Activated naive CD8-positive, alpha-beta T cell treated with anti-CD3 and anti-CD28 coated beads for 36 hours (primary cell): ENCODE measurements at regions not wholly inside any gene's neighbourhood (a gene's known extent, or its start where the extent isn't known, plus 50 kb on each side); places are given as distances from the start of the nearest gene placed in this dataset.
"Not testable (repeated sequence)": the region's sequence is repeated elsewhere in the genome, so short reads cannot be mapped to it uniquely, and the experiment has no call there.

Experiments
- DNase-seq: peaks from one replicate; pipeline ENCODE4 v3.0.0; 2021
- H3K27ac Mint-ChIP-seq: one replicate; pipeline ENCODE4 v1.8.0; 2022; ENCODE audit warnings: mild to moderate bottlenecking, moderate library complexity, mixed read lengths
- H3K27me3 Mint-ChIP-seq: one replicate; pipeline ENCODE4 v1.8.0; 2022; ENCODE audit warnings: mild to moderate bottlenecking, mixed read lengths
- H3K36me3 Mint-ChIP-seq: one replicate; pipeline ENCODE4 v1.8.0; 2021; ENCODE audit warnings: mild to moderate bottlenecking, mixed read lengths
- H3K4me1 Mint-ChIP-seq: one replicate; pipeline ENCODE4 v1.8.0; 2021; ENCODE audit warnings: mixed read lengths
- H3K4me3 Mint-ChIP-seq: one replicate; pipeline ENCODE4 v1.8.0; 2022; ENCODE audit warnings: mild to moderate bottlenecking, moderate library complexity, mixed read lengths
- H3K9me3 Mint-ChIP-seq: one replicate; pipeline ENCODE4 v1.8.0; 2022; ENCODE audit warnings: mixed read lengths

DNA sequence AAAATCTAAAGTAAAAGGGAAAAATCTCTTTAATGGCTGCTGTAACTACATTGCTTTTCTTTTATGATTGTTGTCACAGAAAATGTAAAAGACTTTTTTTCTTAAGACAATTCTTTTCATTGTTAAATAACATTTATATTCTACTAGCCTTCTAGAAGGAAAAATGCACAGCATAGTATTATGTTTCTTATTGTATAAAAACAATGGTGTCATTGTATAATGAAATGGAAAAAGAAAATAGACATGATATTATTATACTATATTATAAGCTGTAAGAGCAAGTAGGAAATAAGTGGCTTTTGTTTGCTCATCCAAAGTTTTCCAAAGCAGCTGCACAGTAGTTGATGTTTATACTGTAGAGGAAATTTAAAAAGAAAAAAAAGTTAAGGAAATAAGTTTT is 1021.7 kb downstream of the EFNA5 start:
- Mint-ChIP-seq H3K9me3 (peaks cover 7% of the 10 kb centered on the region), H3K4me1 (no peaks in the 10 kb centered on the region), H3K27ac (no peak overlapping the region), H3K36me3 (no peaks in the 10 kb centered on the region), H3K4me3 (no peak overlapping the region), H3K27me3 (no peaks in the 10 kb centered on the region)
- DNase-seq: no peak

DNA sequence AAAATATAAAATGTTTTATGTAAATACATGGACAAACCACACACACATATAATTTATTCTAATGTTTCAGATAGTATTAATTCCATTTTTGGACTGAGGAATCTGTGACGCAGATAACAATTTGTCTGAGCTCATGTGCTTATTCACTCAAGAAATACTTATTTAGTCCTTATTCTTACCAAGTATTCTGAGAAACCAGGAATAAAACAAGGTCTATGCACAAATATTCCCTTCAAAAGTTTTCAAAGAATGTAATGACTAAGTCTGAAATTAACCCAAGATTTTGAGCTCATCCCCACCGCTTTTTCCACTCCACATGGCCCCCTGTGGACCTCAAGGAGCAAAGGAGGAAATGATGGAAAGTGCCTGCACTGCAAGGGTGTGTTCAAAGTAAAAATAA is 1022.3 kb downstream of the EFNA5 start:
- no peaks in the 10 kb centered on the region for H3K27me3 Mint-ChIP-seq
- no peak for DNase-seq
- H3K4me1 Mint-ChIP-seq: no peaks in the 10 kb centered on the region
- H3K36me3 Mint-ChIP-seq: no peaks in the 10 kb centered on the region
- H3K27ac Mint-ChIP-seq: no peak overlapping the region
- H3K4me3 Mint-ChIP-seq: no peak overlapping the region
- H3K9me3 Mint-ChIP-seq: peaks cover 4% of the 10 kb centered on the region

- Mint-ChIP-seq H3K36me3 (no peaks in the 10 kb centered on the region), H3K9me3 (no peaks in the 10 kb centered on the region), H3K4me1 (no peaks in the 10 kb centered on the region), H3K4me3 (no peak overlapping the region), H3K27me3 (no peaks in the 10 kb centered on the region), H3K27ac (no peak overlapping the region)
- no peak for DNase-seq
These were observed 1024.6 kb downstream of the EFNA5 start for GRCh38 chr5:106646106-106646505.

DNA sequence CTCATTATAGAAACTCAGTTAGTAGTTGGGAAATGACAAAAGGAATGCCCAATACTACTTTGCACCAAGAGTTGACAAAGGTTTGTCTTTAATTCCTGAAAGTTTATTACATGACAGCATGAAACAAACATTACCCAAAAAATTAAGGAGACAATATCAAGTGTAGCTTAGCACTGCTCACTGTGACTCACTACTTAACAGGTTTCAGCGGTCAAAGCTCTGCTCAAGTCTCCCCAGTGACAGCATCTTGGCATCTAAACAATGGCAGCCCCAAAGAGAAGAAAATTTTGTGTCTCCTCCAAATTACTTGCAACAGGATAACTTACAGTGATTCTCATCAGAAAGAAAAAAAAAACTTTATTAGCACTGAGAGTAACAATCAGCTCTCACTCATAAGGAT is 1030.2 kb downstream of the EFNA5 start:
- Mint-ChIP-seq H3K27ac (no peak overlapping the region), H3K4me3 (no peak overlapping the region), H3K27me3 (no peaks in the 10 kb centered on the region), H3K9me3 (no peaks in the 10 kb centered on the region), H3K4me1 (no peaks in the 10 kb centered on the region), H3K36me3 (no peaks in the 10 kb centered on the region)
- no peak for DNase-seq

- Mint-ChIP-seq H3K4me3 (no peak overlapping the region), H3K9me3 (no peaks in the 10 kb centered on the region), H3K27me3 (no peaks in the 10 kb centered on the region), H3K27ac (no peak overlapping the region), H3K36me3 (no peaks in the 10 kb centered on the region), H3K4me1 (no peaks in the 10 kb centered on the region)
- no peak for DNase-seq
These were observed 1031.2 kb downstream of the EFNA5 start for GRCh38 chr5:106639488-106639887.

- no peaks in the 10 kb centered on the region for H3K36me3 Mint-ChIP-seq
- DNase-seq: no peak
- no peak overlapping the region for H3K27ac Mint-ChIP-seq
- H3K27me3 Mint-ChIP-seq: no peaks in the 10 kb centered on the region
- no peaks in the 10 kb centered on the region for H3K4me1 Mint-ChIP-seq
- H3K4me3 Mint-ChIP-seq: no peak overlapping the region
- no peaks in the 10 kb centered on the region for H3K9me3 Mint-ChIP-seq
These were observed 1033.5 kb downstream of the EFNA5 start for GRCh38 chr5:106637275-106637674.

DNA sequence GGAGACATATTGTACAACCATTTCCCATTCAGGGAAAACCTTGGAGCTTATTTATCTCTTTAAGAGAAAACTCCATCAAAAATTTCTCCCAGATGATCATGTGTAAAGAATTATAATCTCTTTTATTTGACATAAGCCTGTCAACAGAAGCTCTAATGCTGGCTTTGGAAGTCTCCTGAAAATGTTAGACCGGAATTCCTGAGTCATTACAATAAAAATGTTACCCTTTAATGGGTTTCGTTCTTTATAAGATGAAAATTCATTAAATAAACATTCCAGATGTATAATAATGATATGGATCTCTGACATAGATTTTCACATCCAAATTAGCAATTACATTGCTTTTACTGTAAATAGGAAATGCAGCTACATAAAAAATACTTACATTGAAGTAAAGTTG is 1036.4 kb downstream of the EFNA5 start:
- no peak for DNase-seq
- no peaks in the 10 kb centered on the region for H3K9me3 Mint-ChIP-seq
- no peaks in the 10 kb centered on the region for H3K27me3 Mint-ChIP-seq
- no peak overlapping the region for H3K4me3 Mint-ChIP-seq
- H3K4me1 Mint-ChIP-seq: no peaks in the 10 kb centered on the region
- no peak overlapping the region for H3K27ac Mint-ChIP-seq
- no peaks in the 10 kb centered on the region for H3K36me3 Mint-ChIP-seq

DNA sequence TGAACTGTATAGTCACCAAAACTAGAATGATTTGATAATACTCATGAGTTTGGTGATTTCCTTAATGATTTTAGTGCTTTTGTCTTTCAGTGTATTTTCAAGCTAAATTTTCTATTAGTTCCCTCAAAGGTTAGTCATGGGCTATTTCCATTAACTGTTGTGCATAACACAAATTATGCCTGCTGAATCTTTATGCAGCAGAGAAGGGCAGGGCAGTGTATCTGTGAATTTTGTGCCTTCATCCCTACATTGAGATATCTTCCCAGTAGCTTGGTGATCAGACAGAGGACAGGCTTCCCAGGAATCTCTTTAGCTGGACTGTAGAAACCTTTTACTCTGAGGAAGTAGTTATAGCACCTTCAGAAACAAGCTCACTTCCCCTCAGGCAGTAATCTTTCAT is 1036.9 kb downstream of the EFNA5 start:
- no peak overlapping the region for H3K4me3 Mint-ChIP-seq
- no peak for DNase-seq
- no peaks in the 10 kb centered on the region for H3K4me1 Mint-ChIP-seq
- H3K9me3 Mint-ChIP-seq: peaks cover under 1% of the 10 kb centered on the region
- H3K36me3 Mint-ChIP-seq: no peaks in the 10 kb centered on the region
- H3K27ac Mint-ChIP-seq: no peak overlapping the region
- H3K27me3 Mint-ChIP-seq: no peaks in the 10 kb centered on the region

- H3K9me3 Mint-ChIP-seq, H3K36me3 Mint-ChIP-seq, H3K27me3 Mint-ChIP-seq: not testable (repeated sequence)
These were observed 1042.3 kb downstream of the EFNA5 start for GRCh38 chr5:106628456-106628855.

DNA sequence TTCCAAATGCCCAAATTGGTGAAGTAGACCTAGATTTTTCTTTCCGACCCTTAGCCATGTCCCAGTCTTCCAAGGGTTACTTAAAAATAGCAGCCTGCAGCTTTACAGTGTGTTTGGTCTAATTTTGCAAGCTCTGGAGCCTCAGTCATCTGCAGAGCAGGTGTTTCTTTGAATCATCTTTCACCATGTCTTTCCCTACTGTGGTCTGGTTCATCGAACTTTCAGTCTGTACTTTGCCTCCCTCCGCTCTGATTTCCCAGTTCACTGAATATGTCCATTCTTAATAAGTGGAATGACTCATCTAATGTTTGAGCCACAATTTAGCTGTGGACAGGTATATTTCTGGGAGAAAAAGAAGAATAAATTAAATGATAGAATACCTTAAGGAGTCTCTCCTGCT is 1060.7 kb downstream of the EFNA5 start:
- Mint-ChIP-seq H3K36me3 (no peaks in the 10 kb centered on the region), H3K27me3 (no peaks in the 10 kb centered on the region), H3K4me1 (no peaks in the 10 kb centered on the region), H3K27ac (no peak overlapping the region), H3K9me3 (peaks cover 1% of the 10 kb centered on the region), H3K4me3 (no peak overlapping the region)
- no peak for DNase-seq

More at GRCh38 chr5:106628456-106628855, 1042.3 kb downstream of the EFNA5 start:
- H3K27ac Mint-ChIP-seq, DNase-seq, H3K4me3 Mint-ChIP-seq, H3K4me1 Mint-ChIP-seq: not testable (repeated sequence)

DNA sequence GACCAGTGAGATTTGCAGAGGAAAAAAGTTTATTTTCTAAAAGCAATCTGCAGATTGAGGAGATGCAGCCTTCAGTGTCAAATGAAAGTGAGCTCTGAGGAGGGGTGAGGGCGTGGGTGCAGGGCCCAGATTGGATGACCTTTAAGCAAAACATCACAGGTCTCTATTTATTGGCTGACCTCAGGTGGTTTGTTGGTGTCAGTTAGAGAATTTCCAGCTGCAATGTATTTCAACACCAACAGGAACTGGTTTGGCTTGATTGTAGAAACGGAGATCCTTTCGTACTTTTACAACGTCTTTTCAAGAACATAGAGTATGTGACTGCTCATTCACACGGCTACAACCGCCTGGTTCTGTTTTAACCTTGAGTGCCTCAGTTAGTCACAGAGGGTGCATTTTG is 1069.1 kb downstream of the EFNA5 start:
- peaks cover 1% of the 10 kb centered on the region for H3K9me3 Mint-ChIP-seq
- no peaks in the 10 kb centered on the region for H3K36me3 Mint-ChIP-seq
- no peaks in the 10 kb centered on the region for H3K27me3 Mint-ChIP-seq
- no peak overlapping the region for H3K4me3 Mint-ChIP-seq
- H3K27ac Mint-ChIP-seq: no peak overlapping the region
- DNase-seq: no peak
- no peaks in the 10 kb centered on the region for H3K4me1 Mint-ChIP-seq

DNA sequence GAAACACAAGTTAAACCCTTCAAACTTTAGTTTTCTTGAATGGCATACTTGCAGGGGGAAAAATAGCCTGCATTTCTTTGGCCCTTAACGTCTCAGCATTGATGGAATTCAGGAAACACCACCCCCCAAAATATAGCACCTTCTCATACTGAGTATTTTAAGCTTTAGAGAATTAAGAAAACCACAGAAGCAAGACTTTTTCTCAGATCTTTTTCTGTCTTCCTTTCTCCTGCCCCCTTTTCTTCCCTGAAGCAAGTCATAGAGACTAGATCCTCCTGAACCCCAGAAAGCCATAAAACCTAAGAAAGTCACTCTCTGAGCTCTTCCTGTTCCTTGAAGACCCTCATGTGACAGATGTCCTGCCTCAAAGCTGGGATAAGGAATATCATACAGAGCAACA is 1069.9 kb downstream of the EFNA5 start:
- no peaks in the 10 kb centered on the region for H3K27me3 Mint-ChIP-seq
- no peak overlapping the region for H3K27ac Mint-ChIP-seq
- DNase-seq: no peak
- H3K4me3 Mint-ChIP-seq: no peak overlapping the region
- no peaks in the 10 kb centered on the region for H3K4me1 Mint-ChIP-seq
- peaks cover 1% of the 10 kb centered on the region for H3K9me3 Mint-ChIP-seq
- no peaks in the 10 kb centered on the region for H3K36me3 Mint-ChIP-seq

DNA sequence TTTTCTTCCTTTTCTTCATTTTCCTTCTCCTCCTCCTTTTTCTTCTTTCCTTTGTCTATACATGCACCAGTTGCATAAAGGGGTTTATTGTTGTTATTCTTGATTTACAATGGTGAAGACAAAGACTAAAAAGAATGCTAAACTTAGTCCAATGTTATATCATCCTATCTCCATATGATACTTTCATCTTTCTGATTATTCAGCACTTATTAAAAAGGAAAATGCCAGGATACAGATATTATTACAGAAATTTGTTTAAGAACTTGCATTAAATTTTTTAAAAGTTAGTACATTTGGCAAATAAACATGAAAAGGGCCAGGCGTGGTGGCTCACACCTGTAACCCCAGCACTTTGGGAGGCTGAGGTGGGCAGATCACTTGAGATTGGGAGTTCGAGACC is 1074.9 kb downstream of the EFNA5 start:
- no peak for DNase-seq
- peaks cover 4% of the 10 kb centered on the region for H3K9me3 Mint-ChIP-seq
- H3K27me3 Mint-ChIP-seq: no peaks in the 10 kb centered on the region
- no peak overlapping the region for H3K27ac Mint-ChIP-seq
- no peaks in the 10 kb centered on the region for H3K4me1 Mint-ChIP-seq
- H3K4me3 Mint-ChIP-seq: no peak overlapping the region
- no peaks in the 10 kb centered on the region for H3K36me3 Mint-ChIP-seq

DNA sequence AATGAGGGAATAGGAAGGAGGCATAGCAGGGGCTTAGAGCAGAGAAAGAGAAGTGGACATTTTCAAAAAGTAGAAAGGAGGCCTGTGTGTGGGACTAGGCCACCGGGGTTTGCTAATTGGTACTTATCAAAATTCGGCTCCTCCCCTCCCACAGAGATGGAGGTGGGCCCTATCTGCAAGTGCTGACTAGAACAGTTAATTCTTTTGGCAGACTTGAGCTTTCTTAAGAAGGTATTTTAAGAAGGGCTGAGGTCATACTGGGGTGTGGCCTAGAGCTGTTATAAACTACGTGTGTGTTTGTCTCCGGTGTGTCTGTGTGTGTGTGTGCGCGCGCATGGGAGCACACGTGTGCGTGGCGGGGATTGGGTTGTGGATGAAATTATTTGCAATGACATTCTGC is 1086.5 kb downstream of the EFNA5 start:
- H3K4me3 Mint-ChIP-seq: no peak overlapping the region

DNA sequence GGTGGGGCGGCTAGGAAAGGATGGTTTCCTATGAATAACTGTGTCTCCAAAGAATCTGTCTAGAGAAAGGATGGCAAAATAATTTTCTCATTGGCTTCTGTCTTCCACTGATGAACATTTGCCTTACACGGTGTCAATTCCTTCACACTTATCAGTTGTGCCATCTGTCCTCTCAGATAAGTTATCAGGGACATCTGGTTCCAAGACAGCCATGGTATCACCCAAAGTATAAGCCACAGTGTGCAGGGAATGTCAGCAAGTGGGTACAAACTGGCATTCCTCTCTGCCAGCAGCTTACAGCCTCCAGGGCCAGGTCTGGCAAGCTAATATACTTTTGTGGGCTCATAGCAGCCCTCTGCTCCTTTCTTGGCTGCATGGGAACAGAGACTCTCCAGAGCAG is 1092.0 kb downstream of the EFNA5 start:
- Mint-ChIP-seq H3K36me3 (no peaks in the 10 kb centered on the region), H3K4me1 (no peaks in the 10 kb centered on the region), H3K27ac (no peak overlapping the region), H3K4me3 (no peak overlapping the region), H3K27me3 (no peaks in the 10 kb centered on the region), H3K9me3 (no peaks in the 10 kb centered on the region)
- DNase-seq: no peak

More for the DNA sequence above, 1086.5 kb downstream of the EFNA5 start:
- no peaks in the 10 kb centered on the region for H3K9me3 Mint-ChIP-seq
- H3K27ac Mint-ChIP-seq: no peak overlapping the region
- no peak for DNase-seq
- H3K27me3 Mint-ChIP-seq: no peaks in the 10 kb centered on the region
- no peaks in the 10 kb centered on the region for H3K36me3 Mint-ChIP-seq
- no peaks in the 10 kb centered on the region for H3K4me1 Mint-ChIP-seq

DNA sequence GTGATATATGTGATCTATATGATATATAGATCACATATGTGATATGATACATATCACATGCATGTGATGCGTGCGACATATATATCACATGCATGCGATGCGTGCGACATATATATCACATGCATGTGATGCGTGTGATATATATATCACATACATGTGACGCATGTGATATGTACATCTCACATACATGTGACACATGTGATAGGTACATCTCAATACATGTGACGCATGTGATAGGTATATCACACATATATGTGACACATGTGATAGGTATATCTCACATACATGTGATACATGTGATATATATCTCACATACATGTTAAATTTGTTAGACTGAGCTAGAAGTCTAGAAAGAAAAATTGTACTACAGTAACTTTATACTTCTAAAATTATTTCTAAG is 1095.9 kb downstream of the EFNA5 start:
- Mint-ChIP-seq H3K4me1 (no peaks in the 10 kb centered on the region), H3K36me3 (no peaks in the 10 kb centered on the region)
- DNase-seq: no peak

GRCh38 chr5:106566031-106566430 is 1104.7 kb downstream of the EFNA5 start:
- Mint-ChIP-seq H3K4me3 (no peak overlapping the region), H3K27me3 (no peaks in the 10 kb centered on the region), H3K4me1 (no peaks in the 10 kb centered on the region), H3K27ac (no peak overlapping the region), H3K36me3 (no peaks in the 10 kb centered on the region), H3K9me3 (peaks cover 10% of the 10 kb centered on the region)
- DNase-seq: no peak

More for the DNA sequence above, 1095.9 kb downstream of the EFNA5 start:
- no peak overlapping the region for H3K4me3 Mint-ChIP-seq
- no peaks in the 10 kb centered on the region for H3K27me3 Mint-ChIP-seq
- no peak overlapping the region for H3K27ac Mint-ChIP-seq
- H3K9me3 Mint-ChIP-seq: no peaks in the 10 kb centered on the region
